B cell (primary cell): ENCODE measurements at regions not wholly inside any gene's neighbourhood (a gene's known extent, or its start where the extent isn't known, plus 50 kb on each side); places are given as distances from the start of the nearest gene placed in this dataset.

Experiments
- ATAC-seq: fragments of 200-7000 bp; cut with Tn5 transposase; one replicate; pipeline ENCODE4 v1.10.0; 2021; ENCODE audit warnings: low read depth, mild to moderate bottlenecking, moderate number of reproducible peaks, moderate library complexity
- CTCF ChIA-PET: fragments of 350-600 bp; sonication (Branson Sonifier 250); formaldehyde crosslinking; loops from one replicate; lab custom pipeline; 2021; ENCODE audit warnings: antibody characterized with exemption, inconsistent platforms; lab: Charles Lee
- POLR2A ChIA-PET: fragments of 350-600 bp; sonication (Branson Sonifier 250); formaldehyde crosslinking; loops from one replicate; lab custom pipeline; 2021; ENCODE audit warnings: antibody characterized with exemption; lab: Charles Lee
- DNase-seq: peaks from one replicate; pipeline ENCODE4 v3.0.0; 2013
- H2AFZ ChIP-seq: 2 replicates; pipeline ENCODE4 v1.6.1; 2012; ENCODE audit warnings: mild to moderate bottlenecking, low read depth, low read length; ENCODE audit not compliant: insufficient read depth, poor library complexity, severe bottlenecking
- H3K27ac ChIP-seq, 2 donors: 1 replicate in 1 of 2; 2 replicates in 1 of 2; pipeline ENCODE4 v1.5.1; 2012 to 2013; ENCODE audit warnings: low read length in 2 of 2, mild to moderate bottlenecking in 2 of 2, moderate library complexity in 1 of 2
- H3K27me3 ChIP-seq, 4 experiments: fragments of 200-600 bp in 1 of 4; sonication (generic) in 1 of 4; replicated peaks in 1 of 4; 1 replicate in 2 of 4; 2 replicates in 2 of 4; pipeline versions ENCODE4 v1.6.1 to v1.7.0; 2013 to 2016; ENCODE audit warnings: low read length in 3 of 4, mild to moderate bottlenecking in 2 of 4, mixed read lengths in 1 of 4, moderate library complexity in 1 of 4; ENCODE audit not compliant: insufficient read depth in 4 of 4, control insufficient read depth in 3 of 4; ENCODE audit errors: control extremely low read depth in 1 of 4
- H3K36me3 ChIP-seq, 2 experiments: replicated peaks in 1 of 2; 1 replicate in 1 of 2; 2 replicates in 1 of 2; pipeline versions ENCODE4 v1.6.1 to v1.7.1; 2013; ENCODE audit warnings: low read length in 1 of 2; ENCODE audit not compliant: insufficient read depth in 2 of 2, control insufficient read depth in 1 of 2; ENCODE audit errors: control extremely low read depth in 1 of 2, extremely low read depth in 1 of 2
- H3K4me1 ChIP-seq, 2 donors: fragments of 200-600 bp in 1 of 2; sonication (generic) in 1 of 2; 1 replicate in 1 of 2; 2 replicates in 1 of 2; pipeline versions ENCODE4 v1.5.1 to v1.6.1; 2013 to 2017; ENCODE audit warnings: low read length in 2 of 2; ENCODE audit not compliant: control insufficient read depth in 2 of 2, insufficient read depth in 2 of 2
- H3K4me2 ChIP-seq: replicated peaks from 2 replicates; pipeline ENCODE3; 2012; ENCODE audit warnings: mild to moderate bottlenecking, low read depth, low read length; ENCODE audit not compliant: poor library complexity, severe bottlenecking
- H3K4me3 ChIP-seq, 5 experiments: fragments of 200-600 bp in 1 of 5; sonication (generic) in 1 of 5; 1 replicate in 3 of 5; 2 replicates in 2 of 5; pipeline versions ENCODE4 v1.5.1 to v1.7.0; 2011 to 2016; ENCODE audit warnings: low read length in 4 of 5, mild to moderate bottlenecking in 4 of 5, low read depth in 2 of 5, control low read depth in 1 of 5, moderate library complexity in 1 of 5; ENCODE audit not compliant: insufficient read depth in 1 of 5; ENCODE audit errors: control extremely low read depth in 1 of 5, extremely low read depth in 1 of 5
- H3K79me2 ChIP-seq: fragments of 200-600 bp; sonication (generic); one replicate; pipeline ENCODE4 v1.6.0; 2016; ENCODE audit warnings: low read length; ENCODE audit not compliant: control insufficient read depth, insufficient read depth
- H3K9ac ChIP-seq: fragments of 200-600 bp; sonication (generic); 2 replicates; pipeline ENCODE4 v1.6.1; 2017; ENCODE audit warnings: mild to moderate bottlenecking, low read length, moderate library complexity
- H3K9me3 ChIP-seq, 3 donors: one replicate each; pipeline versions ENCODE4 v1.6.1 to v1.7.1; 2013; ENCODE audit warnings: low read length in 2 of 3; ENCODE audit not compliant: control insufficient read depth in 2 of 3, insufficient read depth in 1 of 3; ENCODE audit errors: control extremely low read depth in 1 of 3
- H4K20me1 ChIP-seq: 2 replicates; pipeline ENCODE4 v1.6.0; 2012; ENCODE audit warnings: mild to moderate bottlenecking, low read length; ENCODE audit not compliant: insufficient read depth, control insufficient read depth, poor library complexity, severe bottlenecking
- H3K27ac Mint-ChIP-seq: one replicate; pipeline ENCODE4 v1.8.0; 2021; ENCODE audit warnings: mixed read lengths
- H3K27me3 Mint-ChIP-seq: one replicate; pipeline ENCODE4 v1.8.0; 2021; ENCODE audit warnings: mixed read lengths
- H3K4me1 Mint-ChIP-seq: one replicate; pipeline ENCODE4 v1.8.0; 2021; ENCODE audit warnings: mixed read lengths
- H3K4me3 Mint-ChIP-seq: one replicate; pipeline ENCODE4 v1.8.0; 2021; ENCODE audit warnings: mixed read lengths
- H3K9me3 Mint-ChIP-seq: one replicate; pipeline ENCODE4 v1.8.0; 2022; ENCODE audit warnings: mixed read lengths; ENCODE audit not compliant: insufficient read depth
- EZH2 ChIP-seq: IDR thresholded peaks from 2 replicates; pipeline ENCODE4 v1.6.1; 2012; ENCODE audit warnings: borderline replicate concordance, low read depth, mild to moderate bottlenecking, moderate library complexity, low read length; ENCODE audit not compliant: insufficient read depth, poor library complexity, severe bottlenecking
- WGBS: methylation state at CpG from one replicate; pipeline ENCODE4 v1.1.5; 2013; ENCODE audit warnings: missing lambda C conversion rate; ENCODE audit not compliant: insufficient coverage; 5-methylcytosine and 5-hydroxymethylcytosine counted together
- intact Hi-C: fragments of 100-400 bp; cut with micrococcal nuclease; formaldehyde crosslinking; loops from one replicate; pipeline ENCODE4 v1.10.0; 2022
- TF ChIP-seq, protein P1 (sequence below): fragments of 200-600 bp; IDR thresholded peaks from one replicate; pipeline ENCODE4 v1.8.0; 2022; ENCODE audit warnings: antibody characterized with exemption, mild to moderate bottlenecking

DNA sequence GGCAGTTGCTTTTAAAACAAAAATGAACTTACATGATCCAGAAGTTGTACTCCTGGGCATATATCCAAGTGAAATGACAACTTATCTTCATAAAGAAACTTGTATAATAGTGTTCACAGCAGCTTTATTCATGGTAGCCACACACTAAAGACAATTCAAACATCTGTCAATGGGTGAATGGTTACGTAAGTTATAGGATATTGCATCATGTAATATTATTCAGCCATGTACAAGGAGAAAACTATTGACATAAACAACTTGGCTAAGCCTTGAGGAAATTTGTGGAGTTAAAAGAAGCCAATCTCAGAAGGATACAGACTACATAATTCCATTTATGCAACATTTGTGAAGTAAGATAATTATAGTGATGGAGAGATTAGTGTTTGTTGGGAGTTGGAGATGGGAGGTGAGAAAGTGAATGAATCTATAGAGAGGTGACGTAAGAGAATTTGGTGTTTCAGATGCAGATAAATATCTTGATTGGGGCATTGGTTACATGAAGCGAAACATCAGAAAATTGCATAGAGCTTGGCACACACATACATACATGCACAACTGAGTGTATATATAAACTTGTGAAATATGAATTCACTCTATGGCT lies 49.9 kb upstream of the GRIK1 start:
- no peak overlapping the region for H2AFZ ChIP-seq
- H3K9ac ChIP-seq = no peak overlapping the region
- H3K9me3 ChIP-seq = peaks cover 0 to 11% (median 0%) of the 10 kb centered on the region in 3 donors
- ChIA-PET POLR2A (no interaction called here), CTCF (no interaction called here)
- ATAC-seq = no peak
- no peaks in the 10 kb centered on the region for H3K27me3 ChIP-seq
- Mint-ChIP-seq H3K4me1 (no peaks in the 10 kb centered on the region), H3K27ac (no peak overlapping the region), H3K27me3 (no peaks in the 10 kb centered on the region), H3K4me3 (no peak overlapping the region), H3K9me3 (peaks cover 1% of the 10 kb centered on the region)
- no peaks in the 10 kb centered on the region for H3K79me2 ChIP-seq
- no peaks in the 10 kb centered on the region for H3K36me3 ChIP-seq
- no peaks in the 10 kb centered on the region for H4K20me1 ChIP-seq
- no peaks in the 10 kb centered on the region for H3K4me1 ChIP-seq
- intact Hi-C loops = no loop called here
- no peak for DNase-seq
- no CpG with 5 or more reads among the region's 3 CpGs for WGBS
- TF ChIP-seq, protein P1, sequence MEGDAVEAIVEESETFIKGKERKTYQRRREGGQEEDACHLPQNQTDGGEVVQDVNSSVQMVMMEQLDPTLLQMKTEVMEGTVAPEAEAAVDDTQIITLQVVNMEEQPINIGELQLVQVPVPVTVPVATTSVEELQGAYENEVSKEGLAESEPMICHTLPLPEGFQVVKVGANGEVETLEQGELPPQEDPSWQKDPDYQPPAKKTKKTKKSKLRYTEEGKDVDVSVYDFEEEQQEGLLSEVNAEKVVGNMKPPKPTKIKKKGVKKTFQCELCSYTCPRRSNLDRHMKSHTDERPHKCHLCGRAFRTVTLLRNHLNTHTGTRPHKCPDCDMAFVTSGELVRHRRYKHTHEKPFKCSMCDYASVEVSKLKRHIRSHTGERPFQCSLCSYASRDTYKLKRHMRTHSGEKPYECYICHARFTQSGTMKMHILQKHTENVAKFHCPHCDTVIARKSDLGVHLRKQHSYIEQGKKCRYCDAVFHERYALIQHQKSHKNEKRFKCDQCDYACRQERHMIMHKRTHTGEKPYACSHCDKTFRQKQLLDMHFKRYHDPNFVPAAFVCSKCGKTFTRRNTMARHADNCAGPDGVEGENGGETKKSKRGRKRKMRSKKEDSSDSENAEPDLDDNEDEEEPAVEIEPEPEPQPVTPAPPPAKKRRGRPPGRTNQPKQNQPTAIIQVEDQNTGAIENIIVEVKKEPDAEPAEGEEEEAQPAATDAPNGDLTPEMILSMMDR = no peak
- no peak for TF ChIP-seq EZH2
- H3K4me2 ChIP-seq = no peak overlapping the region
- no peak overlapping the region for H3K27ac ChIP-seq
- no peak overlapping the region for H3K4me3 ChIP-seq
